GM12878 (cell line): ENCODE measurements at regions not wholly inside any gene's neighbourhood (a gene's known extent, or its start where the extent isn't known, plus 50 kb on each side); places are given as distances from the start of the nearest gene placed in this dataset.

Source experiments
- ATAC-seq: fragments of 200-7000 bp; cut with Tn5 transposase; 3 replicates; pipeline ENCODE4 v1.9.1; 2020; ENCODE audit warnings: mild to moderate bottlenecking, moderate library complexity
- BruUV-seq: library from RNA; stranded (reverse); fragments of 400-500 nt; replicated peaks from 2 replicates; lab custom pipeline; 2021; lab: Mats Ljungman, UMichigan
- CTCF ChIA-PET: fragments of 300-600 bp; sonication (Branson Sonifier 250); formaldehyde crosslinking; extraction: SDS; loops from one replicate; lab custom pipeline; 2021; ENCODE audit warnings: inconsistent platforms; lab: Yijun Ruan, JAX
- POLR2A ChIA-PET: fragments of 350-600 bp; formaldehyde crosslinking; extraction: SDS; loops from one replicate; lab custom pipeline; 2021; ENCODE audit warnings: inconsistent platforms; lab: Charles Lee
- RAD21 ChIA-PET: fragments of 300-600 bp; sonication (Branson Sonifier 250); formaldehyde crosslinking; loops from one replicate; lab custom pipeline; 2023; ENCODE audit warnings: antibody characterized with exemption; ENCODE audit not compliant: unreplicated experiment; lab: Charles Lee
- SMC1A ChIA-PET: fragments of 300-600 bp; sonication (Branson Sonifier 250); formaldehyde crosslinking; loops from one replicate; lab custom pipeline; 2023; ENCODE audit not compliant: unreplicated experiment, uncharacterized antibody; lab: Charles Lee
- DNase-seq: peaks from one replicate; pipeline ENCODE4 v3.0.0-alpha.2; 2011; ENCODE audit warnings: low read depth, low spot score
- FAIRE-seq: peaks from 3 replicates; lab custom pipeline; 2011; peaks lifted over from hg19 to GRCh38; lab: Jason Lieb, UNC
- H2AFZ ChIP-seq: 2 replicates; pipeline ENCODE4 v1.6.0; 2011; ENCODE audit warnings: low read depth, low read length, control low read depth; ENCODE audit not compliant: control insufficient read depth
- H3K27ac ChIP-seq: 2 replicates; pipeline ENCODE4 v1.5.1; 2011; ENCODE audit warnings: control low read depth; ENCODE audit not compliant: control insufficient read depth, insufficient read depth
- H3K27me3 ChIP-seq, 2 experiments: replicated peaks in 1 of 2; 2 replicates each; pipeline versions ENCODE4 v1.6.0 to v1.6.1; 2011; ENCODE audit warnings: low read length in 1 of 2; ENCODE audit not compliant: control insufficient read depth in 2 of 2, insufficient read depth in 2 of 2
- H3K36me3 ChIP-seq, 2 experiments: 2 replicates each; pipeline ENCODE4 v1.5.1; 2011; ENCODE audit warnings: low read length in 1 of 2; ENCODE audit not compliant: control insufficient read depth in 2 of 2, insufficient read depth in 2 of 2
- H3K4me1 ChIP-seq: 2 replicates; pipeline ENCODE4 v1.6.1; 2011; ENCODE audit warnings: mild to moderate bottlenecking, low read length, moderate library complexity, mixed read lengths; ENCODE audit not compliant: control insufficient read depth, insufficient read depth
- H3K4me2 ChIP-seq: 2 replicates; pipeline ENCODE4 v1.6.0; 2011; ENCODE audit warnings: control low read depth; ENCODE audit not compliant: control insufficient read depth, insufficient read depth
- H3K4me3 ChIP-seq: fragments of 200-600 bp; sonication (generic); 2 replicates; pipeline ENCODE4 v1.5.1; 2016
- H3K79me2 ChIP-seq: 2 replicates; pipeline ENCODE4 v1.6.0; 2011; ENCODE audit warnings: low read length; ENCODE audit not compliant: control insufficient read depth, insufficient read depth
- H3K9ac ChIP-seq: 2 replicates; pipeline ENCODE4 v1.8.0; 2011; ENCODE audit warnings: low read length, control low read depth, mixed read lengths; ENCODE audit not compliant: control insufficient read depth, insufficient read depth
- H3K9me3 ChIP-seq: replicated peaks from 3 replicates; pipeline ENCODE4 v1.5.1; 2011; ENCODE audit warnings: mild to moderate bottlenecking, low read length; ENCODE audit not compliant: control insufficient read depth, insufficient read depth
- H4K20me1 ChIP-seq: 2 replicates; pipeline ENCODE4 v1.6.0; 2011; ENCODE audit not compliant: control insufficient read depth, insufficient read depth
- CEBPB ChIP-seq, 2 experiments: fragments of 150-350 bp in 1 of 2; IDR thresholded peaks; 2 replicates each; pipeline ENCODE4 v1.6.1; 2012 to 2014; ENCODE audit warnings: low read depth in 2 of 2, low read length in 2 of 2, borderline replicate concordance in 1 of 2, inconsistent platforms in 1 of 2
- FOXK2 ChIP-seq: fragments of 450-650 bp; IDR thresholded peaks from 2 replicates; pipeline ENCODE4 v1.6.1; 2017; ENCODE audit warnings: mild to moderate bottlenecking, moderate library complexity
- FOXM1 ChIP-seq: IDR thresholded peaks from 2 replicates; pipeline ENCODE4 v1.6.1; 2012; ENCODE audit warnings: low read depth, mild to moderate bottlenecking, inconsistent platforms, low read length, moderate library complexity
- JUND ChIP-seq: IDR thresholded peaks from 2 replicates; pipeline ENCODE4 v1.6.1; 2012; ENCODE audit warnings: low read depth, mild to moderate bottlenecking, low read length, improper control_type of control experiment, moderate library complexity
- POLR2AphosphoS2 ChIP-seq: IDR thresholded peaks from 2 replicates; pipeline ENCODE4 v1.6.1; 2011; ENCODE audit warnings: low read depth, mild to moderate bottlenecking, low read length, improper control_type of control experiment, moderate library complexity
- RB1 ChIP-seq: fragments of 450-650 bp; formaldehyde crosslinking; IDR thresholded peaks from 2 replicates; pipeline ENCODE4 v1.6.1; 2017; ENCODE audit warnings: mild to moderate bottlenecking, borderline replicate concordance
- RBBP5 ChIP-seq: fragments of 200-600 bp; sonication (generic); conservative IDR thresholded peaks from 2 replicates; pipeline ENCODE4 v1.6.1; 2016
- SUPT20H ChIP-seq: IDR thresholded peaks from 2 replicates; pipeline ENCODE4 v1.6.1; 2011; ENCODE audit warnings: low read depth, mild to moderate bottlenecking, low read length, moderate library complexity, borderline replicate concordance; ENCODE audit not compliant: control insufficient read depth
- TCF3 ChIP-seq: IDR thresholded peaks from 2 replicates; pipeline ENCODE4 v1.6.1; 2012; ENCODE audit warnings: low read depth, mild to moderate bottlenecking, low read length, borderline replicate concordance; ENCODE audit not compliant: insufficient read depth
- TCF7 ChIP-seq: IDR thresholded peaks from 2 replicates; pipeline ENCODE4 v1.6.1; 2014; ENCODE audit warnings: antibody characterized with exemption, borderline replicate concordance
- WGBS: methylation state at CpG from one replicate; pipeline ENCODE4 v1.1.6; 2016; ENCODE audit warnings: low lambda C conversion rate; ENCODE audit not compliant: insufficient replicate concordance, insufficient coverage; ENCODE audit errors: missing lambda C conversion rate; 5-methylcytosine and 5-hydroxymethylcytosine counted together
- in situ Hi-C: fragments of 300-500 bp; cut with MboI; formaldehyde crosslinking; loops from 9 replicates; pipeline ENCODE4 v1.14.3; 2018; ENCODE audit warnings: mixed read lengths
- intact Hi-C: fragments of 100-400 bp; cut with micrococcal nuclease; formaldehyde crosslinking; loops from one replicate; pipeline ENCODE4 v1.14.2; 2022; ENCODE audit not compliant: unreplicated experiment
- TF ChIP-seq, protein P1 (sequence below): fragments of 450-650 bp; IDR thresholded peaks from 2 replicates; pipeline ENCODE4 v1.6.1; 2017; ENCODE audit warnings: mild to moderate bottlenecking
- TF ChIP-seq, protein P2 (sequence below): fragments of 150-350 bp; IDR thresholded peaks from 2 replicates; pipeline ENCODE4 v1.6.1; 2014; ENCODE audit warnings: mild to moderate bottlenecking, low read depth, low read length
- TF ChIP-seq, protein P3 (sequence below): IDR thresholded peaks from 2 replicates; pipeline ENCODE4 v1.6.1; 2011; ENCODE audit warnings: low read depth, low read length, improper control_type of control experiment, borderline replicate concordance
- TF ChIP-seq, protein P4 (sequence below): fragments of 450-650 bp; conservative IDR thresholded peaks from 2 replicates; pipeline ENCODE4 v1.6.1; 2017; ENCODE audit warnings: mild to moderate bottlenecking, moderate library complexity
- TF ChIP-seq, protein P5 (sequence below): fragments of 450-650 bp; IDR thresholded peaks from 2 replicates; pipeline ENCODE4 v1.6.1; 2016; ENCODE audit warnings: mild to moderate bottlenecking, moderate library complexity, borderline replicate concordance

DNA sequence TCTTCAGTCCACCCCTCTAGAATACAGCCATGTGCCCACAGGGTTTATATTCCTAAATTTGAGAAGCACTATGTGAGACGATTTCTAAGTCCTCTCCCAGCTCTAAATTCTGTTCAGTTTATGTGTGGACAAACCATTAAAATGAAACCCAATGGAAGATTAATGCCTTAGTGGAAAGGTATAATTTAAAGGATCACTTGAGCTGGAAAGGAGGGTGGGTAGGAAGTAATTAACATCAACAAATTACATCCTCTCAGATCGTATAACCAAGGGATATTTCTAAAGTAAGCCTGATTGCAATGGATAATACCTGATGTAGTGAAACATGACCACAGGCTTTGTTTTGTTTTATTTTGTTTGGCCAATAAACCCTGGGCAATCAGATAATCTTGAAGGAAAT, 511.0 kb upstream of the COBL start:
- no peaks in the 10 kb centered on the region for H3K27me3 ChIP-seq
- no TSS peak for BruUV-seq
- 0% methylated on average over 2 of the region's 2 CpGs for WGBS
- ChIA-PET POLR2A (no interaction called here), SMC1A (no interaction called here), CTCF (no interaction called here), RAD21 (no interaction called here)
- H3K36me3 ChIP-seq = no peaks in the 10 kb centered on the region
- no peak overlapping the region for H3K4me3 ChIP-seq
- intact Hi-C loops (no loop called here), in situ Hi-C loops (no loop called here)
- H3K27ac ChIP-seq = no peak overlapping the region
- no peak for DNase-seq
- no peaks in the 10 kb centered on the region for H3K9me3 ChIP-seq
- no peaks in the 10 kb centered on the region for H4K20me1 ChIP-seq
- no peaks in the 10 kb centered on the region for H3K79me2 ChIP-seq
- H3K4me1 ChIP-seq = no peaks in the 10 kb centered on the region
- no peak for ATAC-seq
- FAIRE-seq = no peak
- no peak overlapping the region for H3K9ac ChIP-seq
- no peak overlapping the region for H2AFZ ChIP-seq
- no peak overlapping the region for H3K4me2 ChIP-seq
- TF ChIP-seq FOXM1 = no peak
- TF ChIP-seq RBBP5 = no peak
- no peak for TF ChIP-seq CEBPB (IDR thresholded peaks at IDR 0.05; ENCODE audit: borderline replicate concordance in 1 of 2, low read depth in 2 of 2, low read length in 2 of 2)
- no peak for TF ChIP-seq JUND
- no peak for TF ChIP-seq TCF3
- TF ChIP-seq, protein P1, sequence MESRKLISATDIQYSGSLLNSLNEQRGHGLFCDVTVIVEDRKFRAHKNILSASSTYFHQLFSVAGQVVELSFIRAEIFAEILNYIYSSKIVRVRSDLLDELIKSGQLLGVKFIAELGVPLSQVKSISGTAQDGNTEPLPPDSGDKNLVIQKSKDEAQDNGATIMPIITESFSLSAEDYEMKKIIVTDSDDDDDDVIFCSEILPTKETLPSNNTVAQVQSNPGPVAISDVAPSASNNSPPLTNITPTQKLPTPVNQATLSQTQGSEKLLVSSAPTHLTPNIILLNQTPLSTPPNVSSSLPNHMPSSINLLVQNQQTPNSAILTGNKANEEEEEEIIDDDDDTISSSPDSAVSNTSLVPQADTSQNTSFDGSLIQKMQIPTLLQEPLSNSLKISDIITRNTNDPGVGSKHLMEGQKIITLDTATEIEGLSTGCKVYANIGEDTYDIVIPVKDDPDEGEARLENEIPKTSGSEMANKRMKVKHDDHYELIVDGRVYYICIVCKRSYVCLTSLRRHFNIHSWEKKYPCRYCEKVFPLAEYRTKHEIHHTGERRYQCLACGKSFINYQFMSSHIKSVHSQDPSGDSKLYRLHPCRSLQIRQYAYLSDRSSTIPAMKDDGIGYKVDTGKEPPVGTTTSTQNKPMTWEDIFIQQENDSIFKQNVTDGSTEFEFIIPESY = no peak
- TF ChIP-seq, protein P2, sequence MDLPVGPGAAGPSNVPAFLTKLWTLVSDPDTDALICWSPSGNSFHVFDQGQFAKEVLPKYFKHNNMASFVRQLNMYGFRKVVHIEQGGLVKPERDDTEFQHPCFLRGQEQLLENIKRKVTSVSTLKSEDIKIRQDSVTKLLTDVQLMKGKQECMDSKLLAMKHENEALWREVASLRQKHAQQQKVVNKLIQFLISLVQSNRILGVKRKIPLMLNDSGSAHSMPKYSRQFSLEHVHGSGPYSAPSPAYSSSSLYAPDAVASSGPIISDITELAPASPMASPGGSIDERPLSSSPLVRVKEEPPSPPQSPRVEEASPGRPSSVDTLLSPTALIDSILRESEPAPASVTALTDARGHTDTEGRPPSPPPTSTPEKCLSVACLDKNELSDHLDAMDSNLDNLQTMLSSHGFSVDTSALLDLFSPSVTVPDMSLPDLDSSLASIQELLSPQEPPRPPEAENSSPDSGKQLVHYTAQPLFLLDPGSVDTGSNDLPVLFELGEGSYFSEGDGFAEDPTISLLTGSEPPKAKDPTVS = no peak
- TF ChIP-seq TCF7 = no peak
- TF ChIP-seq, protein P3, sequence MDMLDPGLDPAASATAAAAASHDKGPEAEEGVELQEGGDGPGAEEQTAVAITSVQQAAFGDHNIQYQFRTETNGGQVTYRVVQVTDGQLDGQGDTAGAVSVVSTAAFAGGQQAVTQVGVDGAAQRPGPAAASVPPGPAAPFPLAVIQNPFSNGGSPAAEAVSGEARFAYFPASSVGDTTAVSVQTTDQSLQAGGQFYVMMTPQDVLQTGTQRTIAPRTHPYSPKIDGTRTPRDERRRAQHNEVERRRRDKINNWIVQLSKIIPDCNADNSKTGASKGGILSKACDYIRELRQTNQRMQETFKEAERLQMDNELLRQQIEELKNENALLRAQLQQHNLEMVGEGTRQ = no peak
- no peak for TF ChIP-seq SUPT20H
- no peak for TF ChIP-seq FOXK2
- TF ChIP-seq RB1 = no peak
- TF ChIP-seq, protein P4, sequence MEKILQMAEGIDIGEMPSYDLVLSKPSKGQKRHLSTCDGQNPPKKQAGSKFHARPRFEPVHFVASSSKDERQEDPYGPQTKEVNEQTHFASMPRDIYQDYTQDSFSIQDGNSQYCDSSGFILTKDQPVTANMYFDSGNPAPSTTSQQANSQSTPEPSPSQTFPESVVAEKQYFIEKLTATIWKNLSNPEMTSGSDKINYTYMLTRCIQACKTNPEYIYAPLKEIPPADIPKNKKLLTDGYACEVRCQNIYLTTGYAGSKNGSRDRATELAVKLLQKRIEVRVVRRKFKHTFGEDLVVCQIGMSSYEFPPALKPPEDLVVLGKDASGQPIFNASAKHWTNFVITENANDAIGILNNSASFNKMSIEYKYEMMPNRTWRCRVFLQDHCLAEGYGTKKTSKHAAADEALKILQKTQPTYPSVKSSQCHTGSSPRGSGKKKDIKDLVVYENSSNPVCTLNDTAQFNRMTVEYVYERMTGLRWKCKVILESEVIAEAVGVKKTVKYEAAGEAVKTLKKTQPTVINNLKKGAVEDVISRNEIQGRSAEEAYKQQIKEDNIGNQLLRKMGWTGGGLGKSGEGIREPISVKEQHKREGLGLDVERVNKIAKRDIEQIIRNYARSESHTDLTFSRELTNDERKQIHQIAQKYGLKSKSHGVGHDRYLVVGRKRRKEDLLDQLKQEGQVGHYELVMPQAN = no peak
- TF ChIP-seq, protein P5, sequence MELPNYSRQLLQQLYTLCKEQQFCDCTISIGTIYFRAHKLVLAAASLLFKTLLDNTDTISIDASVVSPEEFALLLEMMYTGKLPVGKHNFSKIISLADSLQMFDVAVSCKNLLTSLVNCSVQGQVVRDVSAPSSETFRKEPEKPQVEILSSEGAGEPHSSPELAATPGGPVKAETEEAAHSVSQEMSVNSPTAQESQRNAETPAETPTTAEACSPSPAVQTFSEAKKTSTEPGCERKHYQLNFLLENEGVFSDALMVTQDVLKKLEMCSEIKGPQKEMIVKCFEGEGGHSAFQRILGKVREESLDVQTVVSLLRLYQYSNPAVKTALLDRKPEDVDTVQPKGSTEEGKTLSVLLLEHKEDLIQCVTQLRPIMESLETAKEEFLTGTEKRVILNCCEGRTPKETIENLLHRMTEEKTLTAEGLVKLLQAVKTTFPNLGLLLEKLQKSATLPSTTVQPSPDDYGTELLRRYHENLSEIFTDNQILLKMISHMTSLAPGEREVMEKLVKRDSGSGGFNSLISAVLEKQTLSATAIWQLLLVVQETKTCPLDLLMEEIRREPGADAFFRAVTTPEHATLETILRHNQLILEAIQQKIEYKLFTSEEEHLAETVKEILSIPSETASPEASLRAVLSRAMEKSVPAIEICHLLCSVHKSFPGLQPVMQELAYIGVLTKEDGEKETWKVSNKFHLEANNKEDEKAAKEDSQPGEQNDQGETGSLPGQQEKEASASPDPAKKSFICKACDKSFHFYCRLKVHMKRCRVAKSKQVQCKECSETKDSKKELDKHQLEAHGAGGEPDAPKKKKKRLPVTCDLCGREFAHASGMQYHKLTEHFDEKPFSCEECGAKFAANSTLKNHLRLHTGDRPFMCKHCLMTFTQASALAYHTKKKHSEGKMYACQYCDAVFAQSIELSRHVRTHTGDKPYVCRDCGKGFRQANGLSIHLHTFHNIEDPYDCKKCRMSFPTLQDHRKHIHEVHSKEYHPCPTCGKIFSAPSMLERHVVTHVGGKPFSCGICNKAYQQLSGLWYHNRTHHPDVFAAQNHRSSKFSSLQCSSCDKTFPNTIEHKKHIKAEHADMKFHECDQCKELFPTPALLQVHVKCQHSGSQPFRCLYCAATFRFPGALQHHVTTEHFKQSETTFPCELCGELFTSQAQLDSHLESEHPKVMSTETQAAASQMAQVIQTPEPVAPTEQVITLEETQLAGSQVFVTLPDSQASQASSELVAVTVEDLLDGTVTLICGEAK = no peak
- TF ChIP-seq POLR2AphosphoS2 = no peak
